H1 (cell line): ENCODE measurements at regions not wholly inside any gene's neighbourhood (a gene's known extent, or its start where the extent isn't known, plus 50 kb on each side); places are given as distances from the start of the nearest gene placed in this dataset.

Experiments used
- ASH2L ChIP-seq: fragments of 200-600, 300-600 bp; sonication (generic); IDR thresholded peaks from one replicate; pipeline ENCODE4 v1.7.1; 2017; ENCODE audit warnings: low read length
- BCL11A ChIP-seq, 2 experiments: IDR thresholded peaks; one replicate each; pipeline ENCODE4 v1.6.1; 2011; ENCODE audit warnings: low read depth in 2 of 2, low read length in 2 of 2, mild to moderate bottlenecking in 2 of 2
- CBX5 ChIP-seq: fragments of 300-800, 300-1000 bp; sonication (generic); IDR thresholded peaks from 2 replicates; pipeline ENCODE4 v1.7.1; 2016; ENCODE audit warnings: antibody characterized with exemption, low read length, low read depth
- CHD2 ChIP-seq: IDR thresholded peaks from 2 replicates; pipeline ENCODE4 v1.6.1; 2012; ENCODE audit warnings: low read length, improper control_type of control experiment
- EZH2 ChIP-seq: fragments of 200-600 bp; sonication (generic); IDR thresholded peaks from 2 replicates; pipeline ENCODE4 v1.7.1; 2012; ENCODE audit warnings: low read depth, mild to moderate bottlenecking, moderate library complexity, low read length, inconsistent platforms; ENCODE audit not compliant: severe bottlenecking
- MAFK ChIP-seq: IDR thresholded peaks from 2 replicates; pipeline ENCODE4 v1.6.1; 2012; ENCODE audit warnings: low read depth, mild to moderate bottlenecking, improper control_type of control experiment, low read length
- TF ChIP-seq, protein P1 (sequence below): fragments of 300-600 bp; sonication (generic); IDR thresholded peaks from 2 replicates; pipeline ENCODE4 v1.7.1; 2012; ENCODE audit warnings: low read length, moderate library complexity, mild to moderate bottlenecking, inconsistent platforms; ENCODE audit not compliant: insufficient replicate concordance
- TF ChIP-seq, protein P2 (sequence below): IDR thresholded peaks from 2 replicates; pipeline ENCODE4 v1.6.1; 2012; ENCODE audit warnings: inconsistent platforms

DNA sequence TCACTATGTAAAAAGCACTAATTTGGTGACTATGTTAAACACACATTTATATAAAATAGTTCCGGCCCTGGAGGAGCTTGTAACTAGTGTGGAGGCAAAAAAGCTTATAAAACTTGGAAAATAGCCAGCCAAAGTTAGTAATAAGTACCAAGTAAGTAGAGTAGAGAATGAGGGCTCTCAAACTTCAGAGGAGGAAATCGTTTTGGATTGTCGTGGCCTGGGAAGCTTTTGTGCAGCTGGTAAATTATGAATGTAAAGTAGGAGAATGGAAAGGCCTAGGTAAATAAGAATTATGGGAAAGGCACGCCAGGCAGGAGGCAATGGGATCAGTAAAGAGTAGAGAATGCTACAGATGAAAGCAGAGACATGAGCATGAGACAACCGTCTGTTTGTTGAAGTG, 832.7 kb upstream of the ZNF608 start (continued):
- TF ChIP-seq, protein P1, sequence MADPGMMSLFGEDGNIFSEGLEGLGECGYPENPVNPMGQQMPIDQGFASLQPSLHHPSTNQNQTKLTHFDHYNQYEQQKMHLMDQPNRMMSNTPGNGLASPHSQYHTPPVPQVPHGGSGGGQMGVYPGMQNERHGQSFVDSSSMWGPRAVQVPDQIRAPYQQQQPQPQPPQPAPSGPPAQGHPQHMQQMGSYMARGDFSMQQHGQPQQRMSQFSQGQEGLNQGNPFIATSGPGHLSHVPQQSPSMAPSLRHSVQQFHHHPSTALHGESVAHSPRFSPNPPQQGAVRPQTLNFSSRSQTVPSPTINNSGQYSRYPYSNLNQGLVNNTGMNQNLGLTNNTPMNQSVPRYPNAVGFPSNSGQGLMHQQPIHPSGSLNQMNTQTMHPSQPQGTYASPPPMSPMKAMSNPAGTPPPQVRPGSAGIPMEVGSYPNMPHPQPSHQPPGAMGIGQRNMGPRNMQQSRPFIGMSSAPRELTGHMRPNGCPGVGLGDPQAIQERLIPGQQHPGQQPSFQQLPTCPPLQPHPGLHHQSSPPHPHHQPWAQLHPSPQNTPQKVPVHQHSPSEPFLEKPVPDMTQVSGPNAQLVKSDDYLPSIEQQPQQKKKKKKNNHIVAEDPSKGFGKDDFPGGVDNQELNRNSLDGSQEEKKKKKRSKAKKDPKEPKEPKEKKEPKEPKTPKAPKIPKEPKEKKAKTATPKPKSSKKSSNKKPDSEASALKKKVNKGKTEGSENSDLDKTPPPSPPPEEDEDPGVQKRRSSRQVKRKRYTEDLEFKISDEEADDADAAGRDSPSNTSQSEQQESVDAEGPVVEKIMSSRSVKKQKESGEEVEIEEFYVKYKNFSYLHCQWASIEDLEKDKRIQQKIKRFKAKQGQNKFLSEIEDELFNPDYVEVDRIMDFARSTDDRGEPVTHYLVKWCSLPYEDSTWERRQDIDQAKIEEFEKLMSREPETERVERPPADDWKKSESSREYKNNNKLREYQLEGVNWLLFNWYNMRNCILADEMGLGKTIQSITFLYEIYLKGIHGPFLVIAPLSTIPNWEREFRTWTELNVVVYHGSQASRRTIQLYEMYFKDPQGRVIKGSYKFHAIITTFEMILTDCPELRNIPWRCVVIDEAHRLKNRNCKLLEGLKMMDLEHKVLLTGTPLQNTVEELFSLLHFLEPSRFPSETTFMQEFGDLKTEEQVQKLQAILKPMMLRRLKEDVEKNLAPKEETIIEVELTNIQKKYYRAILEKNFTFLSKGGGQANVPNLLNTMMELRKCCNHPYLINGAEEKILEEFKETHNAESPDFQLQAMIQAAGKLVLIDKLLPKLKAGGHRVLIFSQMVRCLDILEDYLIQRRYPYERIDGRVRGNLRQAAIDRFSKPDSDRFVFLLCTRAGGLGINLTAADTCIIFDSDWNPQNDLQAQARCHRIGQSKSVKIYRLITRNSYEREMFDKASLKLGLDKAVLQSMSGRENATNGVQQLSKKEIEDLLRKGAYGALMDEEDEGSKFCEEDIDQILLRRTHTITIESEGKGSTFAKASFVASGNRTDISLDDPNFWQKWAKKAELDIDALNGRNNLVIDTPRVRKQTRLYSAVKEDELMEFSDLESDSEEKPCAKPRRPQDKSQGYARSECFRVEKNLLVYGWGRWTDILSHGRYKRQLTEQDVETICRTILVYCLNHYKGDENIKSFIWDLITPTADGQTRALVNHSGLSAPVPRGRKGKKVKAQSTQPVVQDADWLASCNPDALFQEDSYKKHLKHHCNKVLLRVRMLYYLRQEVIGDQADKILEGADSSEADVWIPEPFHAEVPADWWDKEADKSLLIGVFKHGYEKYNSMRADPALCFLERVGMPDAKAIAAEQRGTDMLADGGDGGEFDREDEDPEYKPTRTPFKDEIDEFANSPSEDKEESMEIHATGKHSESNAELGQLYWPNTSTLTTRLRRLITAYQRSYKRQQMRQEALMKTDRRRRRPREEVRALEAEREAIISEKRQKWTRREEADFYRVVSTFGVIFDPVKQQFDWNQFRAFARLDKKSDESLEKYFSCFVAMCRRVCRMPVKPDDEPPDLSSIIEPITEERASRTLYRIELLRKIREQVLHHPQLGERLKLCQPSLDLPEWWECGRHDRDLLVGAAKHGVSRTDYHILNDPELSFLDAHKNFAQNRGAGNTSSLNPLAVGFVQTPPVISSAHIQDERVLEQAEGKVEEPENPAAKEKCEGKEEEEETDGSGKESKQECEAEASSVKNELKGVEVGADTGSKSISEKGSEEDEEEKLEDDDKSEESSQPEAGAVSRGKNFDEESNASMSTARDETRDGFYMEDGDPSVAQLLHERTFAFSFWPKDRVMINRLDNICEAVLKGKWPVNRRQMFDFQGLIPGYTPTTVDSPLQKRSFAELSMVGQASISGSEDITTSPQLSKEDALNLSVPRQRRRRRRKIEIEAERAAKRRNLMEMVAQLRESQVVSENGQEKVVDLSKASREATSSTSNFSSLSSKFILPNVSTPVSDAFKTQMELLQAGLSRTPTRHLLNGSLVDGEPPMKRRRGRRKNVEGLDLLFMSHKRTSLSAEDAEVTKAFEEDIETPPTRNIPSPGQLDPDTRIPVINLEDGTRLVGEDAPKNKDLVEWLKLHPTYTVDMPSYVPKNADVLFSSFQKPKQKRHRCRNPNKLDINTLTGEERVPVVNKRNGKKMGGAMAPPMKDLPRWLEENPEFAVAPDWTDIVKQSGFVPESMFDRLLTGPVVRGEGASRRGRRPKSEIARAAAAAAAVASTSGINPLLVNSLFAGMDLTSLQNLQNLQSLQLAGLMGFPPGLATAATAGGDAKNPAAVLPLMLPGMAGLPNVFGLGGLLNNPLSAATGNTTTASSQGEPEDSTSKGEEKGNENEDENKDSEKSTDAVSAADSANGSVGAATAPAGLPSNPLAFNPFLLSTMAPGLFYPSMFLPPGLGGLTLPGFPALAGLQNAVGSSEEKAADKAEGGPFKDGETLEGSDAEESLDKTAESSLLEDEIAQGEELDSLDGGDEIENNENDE, result no peak
- no peak for TF ChIP-seq CBX5
- no peak for TF ChIP-seq BCL11A (IDR thresholded peaks at IDR 0.05; ENCODE audit: low read depth in 2 of 2, low read length in 2 of 2)
- TF ChIP-seq EZH2, result no peak
- no peak for TF ChIP-seq CHD2
- no peak for TF ChIP-seq MAFK
- TF ChIP-seq ASH2L, result no peak
- TF ChIP-seq, protein P2, sequence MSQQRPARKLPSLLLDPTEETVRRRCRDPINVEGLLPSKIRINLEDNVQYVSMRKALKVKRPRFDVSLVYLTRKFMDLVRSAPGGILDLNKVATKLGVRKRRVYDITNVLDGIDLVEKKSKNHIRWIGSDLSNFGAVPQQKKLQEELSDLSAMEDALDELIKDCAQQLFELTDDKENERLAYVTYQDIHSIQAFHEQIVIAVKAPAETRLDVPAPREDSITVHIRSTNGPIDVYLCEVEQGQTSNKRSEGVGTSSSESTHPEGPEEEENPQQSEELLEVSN, result no peak
